ENCODE measurements at regions not wholly inside any gene's neighbourhood (a gene's known extent, or its start where the extent isn't known, plus 50 kb on each side); places are given as distances from the start of the nearest gene placed in this dataset.

GRCh38 chr12:84596266-84596665, 316.3 kb downstream of the SLC6A15 start:
- peak; percentile 77 for DNase-seq

- DNase-seq = peak; percentile 5
Observed at GRCh38 chr12:84594157-84594556, 318.4 kb downstream of the SLC6A15 start.

- no peak for DNase-seq
Observed at GRCh38 chr12:84585776-84586395, 326.7 kb downstream of the SLC6A15 start.

GRCh38 chr12:84572196-84572595, 340.4 kb downstream of the SLC6A15 start:
- no peak for DNase-seq

GRCh38 chr12:84562331-84562730, 350.3 kb downstream of the SLC6A15 start:
- DNase-seq = no peak

- DNase-seq = no peak
Observed at GRCh38 chr12:84561351-84561750, 351.2 kb downstream of the SLC6A15 start.

- DNase-seq = no peak
Observed at GRCh38 chr12:84554199-84554723, 358.3 kb downstream of the SLC6A15 start.

- DNase-seq = no peak
Observed at GRCh38 chr12:84553331-84554117, 359.1 kb downstream of the SLC6A15 start.

GRCh38 chr12:84551373-84551772, 361.2 kb downstream of the SLC6A15 start:
- no peak for DNase-seq

- no peak for DNase-seq
Observed at GRCh38 chr12:84550518-84550917, 362.1 kb downstream of the SLC6A15 start.

- DNase-seq = no peak
Observed at GRCh38 chr12:84542289-84542688, 370.3 kb downstream of the SLC6A15 start.

GRCh38 chr12:84537666-84538065, 374.9 kb downstream of the SLC6A15 start:
- no peak for DNase-seq

- no peak for DNase-seq
Observed at GRCh38 chr12:84512751-84513150, 399.8 kb downstream of the SLC6A15 start.

- DNase-seq = no peak
Observed at GRCh38 chr12:84508851-84509260, 403.7 kb downstream of the SLC6A15 start.

- DNase-seq = peak; percentile 60
Observed at GRCh38 chr12:84507956-84508850, 404.4 kb downstream of the SLC6A15 start.

- no peak for DNase-seq
Observed at GRCh38 chr12:84506282-84506681, 406.3 kb downstream of the SLC6A15 start.

- DNase-seq = peak; percentile 30
Observed at GRCh38 chr12:84502907-84503787, 409.5 kb downstream of the SLC6A15 start.

- no peak for DNase-seq
Observed at GRCh38 chr12:84502180-84502860, 410.3 kb downstream of the SLC6A15 start.

GRCh38 chr12:84497819-84498218, 414.8 kb downstream of the SLC6A15 start:
- DNase-seq = peak; percentile 18

GRCh38 chr12:84495711-84496110, 416.9 kb downstream of the SLC6A15 start:
- no peak for DNase-seq

GRCh38 chr12:84492351-84492883, 420.2 kb downstream of the SLC6A15 start:
- no peak for DNase-seq
